IPS-20b (cell line): ENCODE measurements at regions not wholly inside any gene's neighbourhood (a gene's known extent, or its start where the extent isn't known, plus 50 kb on each side); places are given as distances from the start of the nearest gene placed in this dataset.

Source experiments
- H3K27ac ChIP-seq: one replicate; pipeline ENCODE4 v1.5.1; 2013; ENCODE audit warnings: low read length
- H3K27me3 ChIP-seq: 2 replicates; pipeline ENCODE4 v1.6.1; 2013; ENCODE audit warnings: mild to moderate bottlenecking, low read length, inconsistent platforms; ENCODE audit not compliant: insufficient read depth
- H3K36me3 ChIP-seq: 2 replicates; pipeline ENCODE4 v1.6.1; 2013; ENCODE audit warnings: low read depth, mild to moderate bottlenecking, inconsistent platforms, low read length, moderate library complexity; ENCODE audit not compliant: insufficient read depth
- H3K4me1 ChIP-seq: 2 replicates; pipeline ENCODE4 v1.6.1; 2013; ENCODE audit warnings: mild to moderate bottlenecking, control low read depth, inconsistent platforms, low read length, moderate library complexity; ENCODE audit not compliant: insufficient read depth
- H3K4me3 ChIP-seq: 2 replicates; pipeline ENCODE4 v1.5.1; 2013; ENCODE audit warnings: mild to moderate bottlenecking, low read length, inconsistent platforms
- H3K9ac ChIP-seq: 2 replicates; pipeline ENCODE4 v1.6.1; 2013; ENCODE audit warnings: low read depth, mild to moderate bottlenecking, inconsistent platforms, low read length, moderate library complexity
- H3K9me3 ChIP-seq: 2 replicates; pipeline ENCODE4 v1.6.1; 2013; ENCODE audit warnings: mild to moderate bottlenecking, low read depth, low read length, inconsistent platforms; ENCODE audit not compliant: insufficient read depth

- H3K9ac ChIP-seq, result no peak overlapping the region
- no peak overlapping the region for H3K4me3 ChIP-seq
- no peaks in the 10 kb centered on the region for H3K4me1 ChIP-seq
- H3K9me3 ChIP-seq, result no peaks in the 10 kb centered on the region
- no peaks in the 10 kb centered on the region for H3K36me3 ChIP-seq
- no peak overlapping the region for H3K27ac ChIP-seq
- H3K27me3 ChIP-seq, result no peaks in the 10 kb centered on the region
Measured at GRCh38 chr7:13288516-13288915, 601.1 kb downstream of the ARL4A start.

GRCh38 chr7:13290975-13291374, 603.5 kb downstream of the ARL4A start:
- no peak overlapping the region for H3K27ac ChIP-seq
- H3K4me3 ChIP-seq, result no peak overlapping the region
- no peaks in the 10 kb centered on the region for H3K36me3 ChIP-seq
- no peak overlapping the region for H3K9ac ChIP-seq
- H3K4me1 ChIP-seq, result no peaks in the 10 kb centered on the region
- H3K27me3 ChIP-seq, result no peaks in the 10 kb centered on the region
- no peaks in the 10 kb centered on the region for H3K9me3 ChIP-seq

GRCh38 chr7:13293264-13294002, 606.0 kb downstream of the ARL4A start:
- no peaks in the 10 kb centered on the region for H3K9me3 ChIP-seq
- no peaks in the 10 kb centered on the region for H3K27me3 ChIP-seq
- H3K27ac ChIP-seq, result no peak overlapping the region
- H3K4me1 ChIP-seq, result no peaks in the 10 kb centered on the region
- no peak overlapping the region for H3K4me3 ChIP-seq
- no peak overlapping the region for H3K9ac ChIP-seq
- no peaks in the 10 kb centered on the region for H3K36me3 ChIP-seq

- no peak overlapping the region for H3K4me3 ChIP-seq
- no peaks in the 10 kb centered on the region for H3K27me3 ChIP-seq
- H3K9ac ChIP-seq, result no peak overlapping the region
- H3K36me3 ChIP-seq, result no peaks in the 10 kb centered on the region
- H3K27ac ChIP-seq, result no peak overlapping the region
- H3K4me1 ChIP-seq, result 0 out of 2 replicates have a peak, but pooled peaks cover 4% of the 10 kb centered on the region
- peaks cover 26% of the 10 kb centered on the region for H3K9me3 ChIP-seq
Measured at GRCh38 chr7:13307040-13307439, 619.6 kb downstream of the ARL4A start.

GRCh38 chr7:13308423-13308822, 621.0 kb downstream of the ARL4A start:
- Histone ChIP-seq H3K36me3 (no peaks in the 10 kb centered on the region), H3K27ac (no peak overlapping the region), H3K9me3 (peaks cover 40% of the 10 kb centered on the region), H3K4me1 (0 out of 2 replicates have a peak, but pooled peaks cover 4% of the 10 kb centered on the region), H3K4me3 (no peak overlapping the region), H3K27me3 (no peaks in the 10 kb centered on the region), H3K9ac (no peak overlapping the region)

GRCh38 chr7:13309535-13309934, 622.1 kb downstream of the ARL4A start:
- no peak overlapping the region for H3K9ac ChIP-seq

GRCh38 chr7:13312307-13312706, 624.9 kb downstream of the ARL4A start:
- Histone ChIP-seq H3K9ac (no peak overlapping the region), H3K36me3 (no peaks in the 10 kb centered on the region), H3K4me1 (0 out of 2 replicates have a peak, but pooled peaks cover 4% of the 10 kb centered on the region), H3K9me3 (peaks cover 56% of the 10 kb centered on the region), H3K27ac (no peak overlapping the region), H3K27me3 (no peaks in the 10 kb centered on the region), H3K4me3 (no peak overlapping the region)

More at GRCh38 chr7:13309535-13309934, 622.1 kb downstream of the ARL4A start:
- Histone ChIP-seq H3K4me3 (no peak overlapping the region), H3K27me3 (no peaks in the 10 kb centered on the region), H3K9me3 (peaks cover 51% of the 10 kb centered on the region), H3K27ac (no peak overlapping the region), H3K36me3 (no peaks in the 10 kb centered on the region), H3K4me1 (0 out of 2 replicates have a peak, but pooled peaks cover 4% of the 10 kb centered on the region)

- Histone ChIP-seq H3K4me3 (no peak overlapping the region), H3K27me3 (no peaks in the 10 kb centered on the region), H3K36me3 (no peaks in the 10 kb centered on the region), H3K9ac (no peak overlapping the region), H3K27ac (no peak overlapping the region), H3K9me3 (no peaks in the 10 kb centered on the region), H3K4me1 (peaks cover 17% of the 10 kb centered on the region; the same call in 1 of the 2 replicates)
Measured at GRCh38 chr7:13320333-13320732, 632.9 kb downstream of the ARL4A start.

GRCh38 chr7:13321316-13321715, 633.9 kb downstream of the ARL4A start:
- Histone ChIP-seq H3K9ac (0 out of 2 replicates have a peak overlapping the region, but pooled peaks have one; percentile 7), H3K27ac (no peak overlapping the region), H3K9me3 (no peaks in the 10 kb centered on the region; the same call in 1 of the 2 replicates), H3K4me3 (no peak overlapping the region), H3K36me3 (no peaks in the 10 kb centered on the region), H3K27me3 (no peaks in the 10 kb centered on the region), H3K4me1 (peaks cover 17% of the 10 kb centered on the region; the same call in 1 of the 2 replicates)

GRCh38 chr7:13322126-13322525, 634.7 kb downstream of the ARL4A start:
- H3K27me3 ChIP-seq, result no peaks in the 10 kb centered on the region
- H3K9me3 ChIP-seq, result no peaks in the 10 kb centered on the region; the same call in 1 of the 2 replicates
- H3K4me3 ChIP-seq, result peak overlapping the region; percentile 21; the same call in 1 of the 2 replicates
- no peaks in the 10 kb centered on the region for H3K36me3 ChIP-seq
- peak overlapping the region; percentile 43 for H3K27ac ChIP-seq
- peak overlapping the region; percentile 7 for H3K9ac ChIP-seq
- peaks cover 17% of the 10 kb centered on the region; the same call in 1 of the 2 replicates for H3K4me1 ChIP-seq

GRCh38 chr7:13327669-13328068, 640.2 kb downstream of the ARL4A start:
- Histone ChIP-seq H3K27me3 (no peaks in the 10 kb centered on the region), H3K4me3 (no peak overlapping the region), H3K36me3 (no peaks in the 10 kb centered on the region), H3K4me1 (peaks cover 2% of the 10 kb centered on the region; the same call in 1 of the 2 replicates), H3K9ac (no peak overlapping the region), H3K27ac (no peak overlapping the region), H3K9me3 (no peaks in the 10 kb centered on the region; the same call in 1 of the 2 replicates)

- Histone ChIP-seq H3K4me1 (no peaks in the 10 kb centered on the region; the same call in 1 of the 2 replicates), H3K27me3 (no peaks in the 10 kb centered on the region), H3K27ac (no peak overlapping the region), H3K36me3 (no peaks in the 10 kb centered on the region), H3K4me3 (no peak overlapping the region), H3K9ac (no peak overlapping the region), H3K9me3 (no peaks in the 10 kb centered on the region)
Measured at GRCh38 chr7:13333371-13333770, 645.9 kb downstream of the ARL4A start.
